GM12874 (cell line): ENCODE measurements at regions not wholly inside any gene's neighbourhood (a gene's known extent, or its start where the extent isn't known, plus 50 kb on each side); places are given as distances from the start of the nearest gene placed in this dataset.

Experiments used
- TF ChIP-seq, protein P1 (sequence below): IDR thresholded peaks from 2 replicates; pipeline ENCODE4 v1.5.1; 2011; ENCODE audit warnings: low read depth, mild to moderate bottlenecking, control low read depth, low read length, moderate library complexity; ENCODE audit not compliant: insufficient read depth

DNA sequence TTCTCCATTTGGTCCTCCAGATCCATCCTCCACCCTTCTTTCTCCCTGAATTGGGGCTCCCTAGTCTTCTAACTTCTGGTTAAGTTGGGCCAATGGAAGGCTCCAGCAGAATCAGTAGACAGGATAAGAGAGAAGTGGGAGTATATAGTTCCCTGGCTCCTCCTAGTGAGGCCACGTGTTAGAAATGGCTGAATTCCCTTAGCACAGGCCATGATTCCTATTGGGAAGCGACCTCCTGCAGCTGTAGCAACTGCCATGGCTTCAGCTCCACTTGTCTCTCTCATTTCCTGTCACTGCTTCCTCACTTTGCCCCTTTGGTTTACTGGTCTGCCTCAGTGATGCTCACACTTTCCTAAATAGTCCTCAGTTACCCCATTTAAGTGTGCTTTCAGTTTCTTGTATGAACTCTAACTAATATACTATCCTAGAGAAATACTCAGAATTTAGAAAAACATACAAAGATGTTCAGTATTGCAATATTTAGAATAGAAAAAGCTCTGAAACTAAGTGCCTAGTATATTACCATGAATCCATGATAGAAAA lies 104.8 kb upstream of the SMARCA2 start:
- TF ChIP-seq, protein P1, sequence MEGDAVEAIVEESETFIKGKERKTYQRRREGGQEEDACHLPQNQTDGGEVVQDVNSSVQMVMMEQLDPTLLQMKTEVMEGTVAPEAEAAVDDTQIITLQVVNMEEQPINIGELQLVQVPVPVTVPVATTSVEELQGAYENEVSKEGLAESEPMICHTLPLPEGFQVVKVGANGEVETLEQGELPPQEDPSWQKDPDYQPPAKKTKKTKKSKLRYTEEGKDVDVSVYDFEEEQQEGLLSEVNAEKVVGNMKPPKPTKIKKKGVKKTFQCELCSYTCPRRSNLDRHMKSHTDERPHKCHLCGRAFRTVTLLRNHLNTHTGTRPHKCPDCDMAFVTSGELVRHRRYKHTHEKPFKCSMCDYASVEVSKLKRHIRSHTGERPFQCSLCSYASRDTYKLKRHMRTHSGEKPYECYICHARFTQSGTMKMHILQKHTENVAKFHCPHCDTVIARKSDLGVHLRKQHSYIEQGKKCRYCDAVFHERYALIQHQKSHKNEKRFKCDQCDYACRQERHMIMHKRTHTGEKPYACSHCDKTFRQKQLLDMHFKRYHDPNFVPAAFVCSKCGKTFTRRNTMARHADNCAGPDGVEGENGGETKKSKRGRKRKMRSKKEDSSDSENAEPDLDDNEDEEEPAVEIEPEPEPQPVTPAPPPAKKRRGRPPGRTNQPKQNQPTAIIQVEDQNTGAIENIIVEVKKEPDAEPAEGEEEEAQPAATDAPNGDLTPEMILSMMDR: no peak

DNA sequence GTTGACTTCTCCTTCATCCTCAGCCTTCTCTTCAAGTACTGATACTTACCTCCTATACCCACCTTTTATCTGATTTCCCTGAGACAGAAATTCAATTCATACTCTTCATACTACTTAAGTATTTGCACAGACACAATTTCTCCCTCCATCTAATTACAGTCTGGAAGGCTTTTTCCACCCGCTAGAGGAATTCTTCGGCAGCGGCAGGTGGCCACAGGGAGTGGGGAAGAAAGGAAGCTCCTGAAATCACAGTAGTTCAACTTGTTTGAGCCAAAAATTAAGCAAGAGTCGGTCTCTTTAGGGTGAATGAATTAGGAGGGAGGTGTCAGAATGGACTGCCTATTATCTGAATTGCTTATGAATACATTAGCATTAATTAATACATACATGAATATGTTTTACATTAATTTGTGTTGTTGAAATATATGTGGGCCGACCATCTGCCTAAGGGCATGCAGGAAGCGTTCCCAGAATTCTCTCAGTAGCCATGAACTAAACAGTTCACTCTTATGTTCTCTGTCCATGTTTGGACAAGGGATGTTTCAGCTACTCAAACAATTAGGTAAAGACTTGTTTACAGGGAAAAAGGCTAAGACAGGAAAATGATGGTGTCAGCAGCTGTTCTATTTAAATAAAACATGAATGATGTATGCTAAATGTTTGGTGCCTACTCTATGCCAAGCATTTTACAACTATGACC lies 101.4 kb upstream of the SMARCA2 start:
- TF ChIP-seq, protein P1: no peak

DNA sequence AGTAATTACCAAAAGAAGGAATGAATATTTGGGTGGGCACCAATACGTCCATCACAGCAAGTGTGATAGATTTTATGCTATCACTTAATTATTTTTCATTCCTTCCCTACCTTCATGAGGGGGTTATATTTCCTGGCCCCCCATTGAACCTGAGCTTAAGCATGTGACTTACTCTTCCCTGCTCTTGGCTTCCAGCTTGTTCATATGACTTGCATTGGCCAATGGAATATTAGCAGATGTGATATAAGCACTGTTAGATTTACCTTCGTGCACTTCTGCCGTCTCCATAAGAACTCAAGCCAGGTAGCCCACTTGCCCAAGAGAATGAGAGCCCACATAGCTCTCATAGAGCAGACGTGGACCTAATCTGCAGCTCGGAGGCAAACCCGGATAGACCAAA lies 99.1 kb upstream of the SMARCA2 start:
- TF ChIP-seq, protein P1: no peak

DNA sequence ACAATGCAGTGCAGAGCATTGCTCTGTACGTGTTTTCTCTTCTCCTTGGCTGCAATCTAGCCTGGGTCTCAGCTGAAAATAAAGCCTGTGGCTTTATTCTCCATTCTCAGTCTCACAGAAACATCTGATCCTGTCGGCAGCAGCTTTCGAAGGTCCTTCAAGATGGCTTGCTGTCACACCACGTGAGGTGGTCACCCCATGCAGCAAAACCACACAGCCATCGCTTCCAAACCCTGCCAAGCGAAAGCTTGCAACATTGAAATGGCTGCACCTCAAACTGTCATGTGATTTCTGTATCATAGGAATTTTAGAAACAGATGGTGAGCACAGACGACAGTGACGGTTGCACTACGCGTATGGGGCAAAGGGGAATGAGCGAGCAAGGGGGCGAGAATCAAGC lies 98.5 kb upstream of the SMARCA2 start:
- TF ChIP-seq, protein P1: no peak

DNA sequence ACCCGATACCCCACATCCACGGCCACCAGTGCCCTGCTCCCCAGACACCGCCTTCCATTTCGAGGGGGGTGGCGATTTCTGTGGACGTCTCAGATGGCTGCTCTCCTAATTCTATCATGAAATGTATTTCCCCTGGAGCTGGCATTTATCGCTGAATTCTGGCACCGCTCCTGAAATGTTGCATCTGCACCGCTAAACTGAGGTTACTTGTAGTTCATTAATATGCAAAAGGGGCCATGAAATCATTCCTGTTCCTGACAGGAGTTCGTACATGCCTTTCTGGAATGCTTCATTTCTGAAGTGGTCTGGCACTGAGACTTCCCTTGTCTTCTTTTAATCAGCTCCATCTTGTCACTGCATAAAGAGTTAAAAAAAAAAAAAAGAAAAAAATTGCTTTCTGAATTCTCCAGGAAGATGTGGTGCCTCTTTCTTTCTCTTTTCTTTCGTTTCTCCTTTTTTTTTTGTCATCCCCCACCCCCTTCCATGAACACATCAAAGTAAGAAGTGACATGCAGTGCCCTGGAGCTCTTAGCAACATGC lies 97.7 kb upstream of the SMARCA2 start:
- TF ChIP-seq, protein P1: no peak

DNA sequence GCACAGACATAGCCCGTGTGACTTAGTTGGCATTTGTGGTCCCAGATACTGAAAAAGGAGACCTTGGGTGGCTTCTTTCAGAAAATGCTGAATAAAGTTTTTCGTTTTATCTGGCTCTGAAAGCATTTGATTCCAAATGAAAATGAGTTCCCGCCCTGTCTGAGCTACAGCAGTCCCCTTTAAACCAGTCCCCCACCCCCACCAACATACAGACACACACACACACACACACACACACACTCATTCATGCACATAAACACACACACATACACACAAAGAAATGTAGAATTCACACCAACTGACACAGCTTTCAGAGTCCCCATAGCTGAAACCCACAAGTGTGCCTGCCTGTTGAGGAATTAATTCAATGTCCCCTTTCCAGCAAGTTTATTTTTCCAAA lies 97.0 kb upstream of the SMARCA2 start:
- TF ChIP-seq, protein P1: no peak

DNA sequence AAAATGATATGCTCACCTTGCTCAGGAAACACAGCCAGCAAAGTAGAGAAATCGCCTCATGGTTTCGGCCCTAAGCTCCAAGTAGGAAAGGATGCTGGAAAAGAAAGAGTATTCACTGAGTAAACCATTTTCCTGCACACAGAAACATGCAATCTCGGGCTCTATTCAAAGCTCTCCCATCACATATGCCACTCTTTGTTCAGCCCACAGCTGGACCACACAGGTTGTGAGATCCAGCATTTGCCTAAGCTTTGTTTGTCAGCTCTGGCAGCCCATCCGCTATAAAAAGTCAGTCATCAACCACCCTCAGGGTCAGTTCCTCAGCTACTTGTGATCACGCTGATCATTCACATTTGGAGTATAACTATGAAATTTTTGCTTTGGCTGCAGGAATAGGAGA lies 96.5 kb upstream of the SMARCA2 start:
- TF ChIP-seq, protein P1: no peak
